ENCODE measurements at regions not wholly inside any gene's neighbourhood (a gene's known extent, or its start where the extent isn't known, plus 50 kb on each side); places are given as distances from the start of the nearest gene placed in this dataset.

- Histone ChIP-seq H3K27ac (no peak overlapping the region), H3K36me3 (no peaks in the 10 kb centered on the region), H3K4me3 (no peak overlapping the region), H3K4me1 (peaks cover 0 to 5% (median 1%) of the 10 kb centered on the region in 4 donors), H3K9me3 (no peaks in the 10 kb centered on the region), H3K27me3 (no peaks in the 10 kb centered on the region)
- no peak for DNase-seq
- TF ChIP-seq CTCF (IDR thresholded peaks at IDR 0.05): no peak
- intact Hi-C loops (cut with DNase I; ENCODE audit: low total_unique reads): no loop called here
Measured at GRCh38 chr5:93273176-93273575, 307.8 kb downstream of the NR2F1-AS1 start.

GRCh38 chr5:93272108-93272507, 308.9 kb downstream of the NR2F1-AS1 start:
- H3K4me3 ChIP-seq: no peak overlapping the region
- no peak overlapping the region for H3K27ac ChIP-seq
- DNase-seq: no peak
- peaks cover 0 to 3% (median 0%) of the 10 kb centered on the region in 3 donors for H3K9me3 ChIP-seq
- H3K36me3 ChIP-seq: no peaks in the 10 kb centered on the region
- intact Hi-C loops (cut with DNase I; ENCODE audit: low total_unique reads): no loop called here
- no peaks in the 10 kb centered on the region for H3K4me1 ChIP-seq
- H3K27me3 ChIP-seq: no peaks in the 10 kb centered on the region
- TF ChIP-seq CTCF (IDR thresholded peaks at IDR 0.05): no peak

GRCh38 chr5:93267736-93268135, 313.3 kb downstream of the NR2F1-AS1 start:
- no peak for TF ChIP-seq CTCF (IDR thresholded peaks at IDR 0.05)
- Histone ChIP-seq H3K9me3 (peaks cover 0 to 3% (median 0%) of the 10 kb centered on the region in 3 donors), H3K27ac (no peak overlapping the region), H3K27me3 (no peaks in the 10 kb centered on the region), H3K4me1 (no peaks in the 10 kb centered on the region), H3K36me3 (no peaks in the 10 kb centered on the region), H3K4me3 (no peak overlapping the region)
- peak in 1 of 2 donors; percentile 55 for DNase-seq
- intact Hi-C loops (cut with DNase I; ENCODE audit: low total_unique reads): no loop called here

GRCh38 chr5:93267276-93267675, 313.7 kb downstream of the NR2F1-AS1 start:
- intact Hi-C loops (cut with DNase I; ENCODE audit: low total_unique reads): no loop called here
- Histone ChIP-seq H3K27ac (no peak overlapping the region), H3K36me3 (no peaks in the 10 kb centered on the region), H3K4me1 (no peaks in the 10 kb centered on the region), H3K4me3 (no peak overlapping the region), H3K27me3 (no peaks in the 10 kb centered on the region), H3K9me3 (peaks cover 0 to 3% (median 0%) of the 10 kb centered on the region in 3 donors)
- no peak for TF ChIP-seq CTCF (IDR thresholded peaks at IDR 0.05)
- peak in 1 of 2 donors; percentile 55 for DNase-seq

- Histone ChIP-seq H3K27ac (no peak overlapping the region), H3K27me3 (no peaks in the 10 kb centered on the region), H3K36me3 (no peaks in the 10 kb centered on the region), H3K4me3 (no peak overlapping the region), H3K4me1 (no peaks in the 10 kb centered on the region), H3K9me3 (no peaks in the 10 kb centered on the region)
- intact Hi-C loops (cut with DNase I; ENCODE audit: low total_unique reads): no loop called here
- no peak for TF ChIP-seq CTCF (IDR thresholded peaks at IDR 0.05)
- no peak for DNase-seq
Measured at GRCh38 chr5:93257616-93258015, 323.4 kb downstream of the NR2F1-AS1 start.

- no peak for TF ChIP-seq CTCF (IDR thresholded peaks at IDR 0.05)
- no peak for DNase-seq
- H3K4me3 ChIP-seq: no peak overlapping the region
- no peak overlapping the region for H3K27ac ChIP-seq
- H3K36me3 ChIP-seq: no peaks in the 10 kb centered on the region
- no peaks in the 10 kb centered on the region for H3K4me1 ChIP-seq
- no peaks in the 10 kb centered on the region for H3K9me3 ChIP-seq
- no peaks in the 10 kb centered on the region for H3K27me3 ChIP-seq
- intact Hi-C loops (cut with DNase I; ENCODE audit: low total_unique reads): no loop called here
Measured at GRCh38 chr5:93255796-93256195, 325.2 kb downstream of the NR2F1-AS1 start.

All from tibial artery (tissue), 4 donors.